A549 (cell line): ENCODE measurements at regions not wholly inside any gene's neighbourhood (a gene's known extent, or its start where the extent isn't known, plus 50 kb on each side); places are given as distances from the start of the nearest gene placed in this dataset.

Source experiments
- CBX2 ChIP-seq: fragments of 200-600 bp; sonication (generic); IDR thresholded peaks from 2 replicates; pipeline ENCODE4 v1.6.1; 2016; ENCODE audit warnings: low read depth, mild to moderate bottlenecking, borderline replicate concordance
- CHD2 ChIP-seq: fragments of 150-350 bp; IDR thresholded peaks from 2 replicates; pipeline ENCODE4 v1.6.1; 2014; ENCODE audit warnings: low read length; ENCODE audit not compliant: partially characterized antibody
- ESRRA ChIP-seq: fragments of 150-350 bp; IDR thresholded peaks from 2 replicates; pipeline ENCODE4 v1.6.1; 2014; ENCODE audit warnings: mild to moderate bottlenecking, low read length, borderline replicate concordance
- NR3C1 ChIP-seq: fragments of >200 bp; sonication (Bioruptor Twin); formaldehyde crosslinking; IDR thresholded peaks from 3 replicates; pipeline ENCODE4 v1.6.1; 2017
- POLR2A ChIP-seq: IDR thresholded peaks from 2 replicates; pipeline ENCODE4 v1.6.1; 2012; ENCODE audit warnings: mild to moderate bottlenecking, low read length
- RAD21 ChIP-seq, 2 experiments: fragments of >200 bp in 1 of 2; sonication (Bioruptor Twin) in 1 of 2; formaldehyde crosslinking in 1 of 2; IDR thresholded peaks in 1 of 2; conservative IDR thresholded peaks in 1 of 2; 2 replicates in 1 of 2; 3 replicates in 1 of 2; pipeline ENCODE4 v1.6.1; 2012 to 2018; ENCODE audit warnings: inconsistent platforms in 1 of 2
- RCOR1 ChIP-seq: fragments of 150-350 bp; IDR thresholded peaks from 2 replicates; pipeline ENCODE4 v1.6.1; 2014; ENCODE audit warnings: antibody characterized with exemption, low read length, low read depth
- RFX5 ChIP-seq: fragments of 450-650 bp; IDR thresholded peaks from 2 replicates; pipeline ENCODE4 v1.7.1; 2014; ENCODE audit warnings: antibody characterized with exemption, mild to moderate bottlenecking, moderate library complexity
- RNF2 ChIP-seq: fragments of 200-600 bp; sonication (generic); IDR thresholded peaks from 2 replicates; pipeline ENCODE4 v1.6.1; 2016; ENCODE audit warnings: low read depth, mild to moderate bottlenecking, antibody characterized with exemption, moderate library complexity, borderline replicate concordance
- TF ChIP-seq, protein P1 (sequence below): fragments of >200 bp; sonication (Bioruptor Twin); formaldehyde crosslinking; IDR thresholded peaks from 3 replicates; pipeline ENCODE4 v1.5.1; 2016
- TF ChIP-seq, protein P2 (sequence below): fragments of 200-600 bp; sonication (generic); IDR thresholded peaks from 2 replicates; pipeline ENCODE4 v1.6.1; 2016; ENCODE audit warnings: antibody characterized with exemption, mild to moderate bottlenecking, moderate library complexity

DNA sequence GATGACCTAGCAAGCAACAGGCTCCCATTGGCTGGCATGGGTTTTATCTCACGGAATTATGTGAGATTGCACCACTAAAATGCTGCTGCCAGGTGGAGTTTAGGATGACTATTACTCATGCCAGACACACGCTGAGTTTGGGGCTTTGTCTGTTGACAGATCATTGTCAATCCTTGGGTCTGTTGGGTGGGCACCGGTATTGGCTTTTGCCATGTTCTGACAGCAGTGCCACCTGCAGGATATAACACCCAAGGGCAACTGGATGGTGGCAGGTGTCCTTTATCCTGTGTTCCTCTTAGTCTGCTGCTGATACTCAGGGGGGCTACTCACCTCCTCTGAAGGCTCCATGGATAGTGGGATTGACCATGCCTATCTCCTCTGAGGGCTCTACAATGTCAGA lies 221.6 kb upstream of the DYNLRB2 start:
- TF ChIP-seq RAD21 (conservative IDR thresholded peaks at IDR 0.05 in 1 of 2, IDR thresholded peaks at IDR 0.05 in 1 of 2) (0 out of 5 replicates have a peak, but pooled peaks of 1 of the 2 experiments have one; percentile 13), CHD2 (no peak), RNF2 (no peak), ESRRA (no peak), RFX5 (no peak), POLR2A (no peak), NR3C1 (no peak), CBX2 (no peak), RCOR1 (no peak)
- TF ChIP-seq, protein P1, sequence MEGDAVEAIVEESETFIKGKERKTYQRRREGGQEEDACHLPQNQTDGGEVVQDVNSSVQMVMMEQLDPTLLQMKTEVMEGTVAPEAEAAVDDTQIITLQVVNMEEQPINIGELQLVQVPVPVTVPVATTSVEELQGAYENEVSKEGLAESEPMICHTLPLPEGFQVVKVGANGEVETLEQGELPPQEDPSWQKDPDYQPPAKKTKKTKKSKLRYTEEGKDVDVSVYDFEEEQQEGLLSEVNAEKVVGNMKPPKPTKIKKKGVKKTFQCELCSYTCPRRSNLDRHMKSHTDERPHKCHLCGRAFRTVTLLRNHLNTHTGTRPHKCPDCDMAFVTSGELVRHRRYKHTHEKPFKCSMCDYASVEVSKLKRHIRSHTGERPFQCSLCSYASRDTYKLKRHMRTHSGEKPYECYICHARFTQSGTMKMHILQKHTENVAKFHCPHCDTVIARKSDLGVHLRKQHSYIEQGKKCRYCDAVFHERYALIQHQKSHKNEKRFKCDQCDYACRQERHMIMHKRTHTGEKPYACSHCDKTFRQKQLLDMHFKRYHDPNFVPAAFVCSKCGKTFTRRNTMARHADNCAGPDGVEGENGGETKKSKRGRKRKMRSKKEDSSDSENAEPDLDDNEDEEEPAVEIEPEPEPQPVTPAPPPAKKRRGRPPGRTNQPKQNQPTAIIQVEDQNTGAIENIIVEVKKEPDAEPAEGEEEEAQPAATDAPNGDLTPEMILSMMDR, result no peak
- TF ChIP-seq, protein P2, sequence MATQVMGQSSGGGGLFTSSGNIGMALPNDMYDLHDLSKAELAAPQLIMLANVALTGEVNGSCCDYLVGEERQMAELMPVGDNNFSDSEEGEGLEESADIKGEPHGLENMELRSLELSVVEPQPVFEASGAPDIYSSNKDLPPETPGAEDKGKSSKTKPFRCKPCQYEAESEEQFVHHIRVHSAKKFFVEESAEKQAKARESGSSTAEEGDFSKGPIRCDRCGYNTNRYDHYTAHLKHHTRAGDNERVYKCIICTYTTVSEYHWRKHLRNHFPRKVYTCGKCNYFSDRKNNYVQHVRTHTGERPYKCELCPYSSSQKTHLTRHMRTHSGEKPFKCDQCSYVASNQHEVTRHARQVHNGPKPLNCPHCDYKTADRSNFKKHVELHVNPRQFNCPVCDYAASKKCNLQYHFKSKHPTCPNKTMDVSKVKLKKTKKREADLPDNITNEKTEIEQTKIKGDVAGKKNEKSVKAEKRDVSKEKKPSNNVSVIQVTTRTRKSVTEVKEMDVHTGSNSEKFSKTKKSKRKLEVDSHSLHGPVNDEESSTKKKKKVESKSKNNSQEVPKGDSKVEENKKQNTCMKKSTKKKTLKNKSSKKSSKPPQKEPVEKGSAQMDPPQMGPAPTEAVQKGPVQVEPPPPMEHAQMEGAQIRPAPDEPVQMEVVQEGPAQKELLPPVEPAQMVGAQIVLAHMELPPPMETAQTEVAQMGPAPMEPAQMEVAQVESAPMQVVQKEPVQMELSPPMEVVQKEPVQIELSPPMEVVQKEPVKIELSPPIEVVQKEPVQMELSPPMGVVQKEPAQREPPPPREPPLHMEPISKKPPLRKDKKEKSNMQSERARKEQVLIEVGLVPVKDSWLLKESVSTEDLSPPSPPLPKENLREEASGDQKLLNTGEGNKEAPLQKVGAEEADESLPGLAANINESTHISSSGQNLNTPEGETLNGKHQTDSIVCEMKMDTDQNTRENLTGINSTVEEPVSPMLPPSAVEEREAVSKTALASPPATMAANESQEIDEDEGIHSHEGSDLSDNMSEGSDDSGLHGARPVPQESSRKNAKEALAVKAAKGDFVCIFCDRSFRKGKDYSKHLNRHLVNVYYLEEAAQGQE, result no peak
